ENCODE measurements at regions not wholly inside any gene's neighbourhood (a gene's known extent, or its start where the extent isn't known, plus 50 kb on each side); places are given as distances from the start of the nearest gene placed in this dataset.
"Not testable (repeated sequence)": the region's sequence is repeated elsewhere in the genome, so short reads cannot be mapped to it uniquely, and the experiment has no call there.

DNA sequence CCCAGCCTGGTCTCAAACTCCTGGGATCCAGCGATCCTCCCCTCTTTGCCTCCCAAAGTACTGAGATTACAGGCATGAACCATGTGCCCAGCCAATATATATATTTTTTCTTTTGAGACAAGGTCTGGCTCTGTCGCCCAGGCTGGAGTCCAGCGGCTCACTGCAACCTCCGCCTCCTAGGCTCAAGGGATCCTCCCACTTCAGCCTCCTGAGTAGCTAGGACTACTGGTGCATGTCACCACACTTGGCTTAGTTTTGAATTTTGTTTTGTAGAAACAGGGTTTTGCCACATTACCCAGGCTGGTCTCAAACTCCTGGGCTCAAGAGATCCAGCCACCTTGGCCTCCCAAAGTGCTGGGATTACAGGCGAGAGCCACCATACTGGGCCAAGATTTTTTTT lies 78.5 kb upstream of the ACBD5 start:
- not testable (repeated sequence) for H2BK120ac ChIP-seq (ENCODE audit: low read depth, low read length); DNase-seq; H4K8ac ChIP-seq (ENCODE audit: low read length); H2AFZ ChIP-seq (ENCODE audit: low read depth, low read length); H3K4me2 ChIP-seq (ENCODE audit: low read length, poor library complexity, severe bottlenecking); H3K18ac ChIP-seq (ENCODE audit: low read depth in 1 of 2, low read length in 2 of 2); H3K27me3 ChIP-seq (ENCODE audit: control insufficient read depth in 1 of 2, insufficient read depth in 1 of 2, low read length in 2 of 2); H3K9me3 ChIP-seq (ENCODE audit: control insufficient read depth, low read length); H3K4ac ChIP-seq (ENCODE audit: low read depth in 1 of 2, low read length in 2 of 2); H3K79me1 ChIP-seq (replicated peaks; ENCODE audit: low read length, poor library complexity, severe bottlenecking); H3K23ac ChIP-seq (ENCODE audit: low read length in 2 of 2); H2BK15ac ChIP-seq (ENCODE audit: low read depth, poor library complexity, severe bottlenecking); H2BK5ac ChIP-seq (ENCODE audit: low read depth, low read length, poor library complexity, severe bottlenecking); H3K36me3 ChIP-seq (ENCODE audit: control insufficient read depth in 1 of 2, insufficient read depth in 2 of 2, low read depth in 1 of 2, low read length in 2 of 2); H3K4me1 ChIP-seq (ENCODE audit: control insufficient read depth, insufficient read depth, low read depth, low read length); H2AK5ac ChIP-seq (ENCODE audit: low read length, severe bottlenecking); H3K27ac ChIP-seq (ENCODE audit: low read length, poor library complexity, severe bottlenecking); H4K91ac ChIP-seq (ENCODE audit: low read length); H2BK12ac ChIP-seq (ENCODE audit: low read length in 2 of 2); H3K14ac ChIP-seq (ENCODE audit: low read length in 2 of 2)
- Histone ChIP-seq H3K9ac (ENCODE audit: low read length) (peak overlapping the region; percentile 72), H3K4me3 (ENCODE audit: insufficient read depth in 1 of 2, low read depth in 1 of 2, low read length in 2 of 2) (peak overlapping the region in 1 of 2 experiments; percentile 68)
- 94% methylated on average over 5 of the region's 5 CpGs for WGBS

- H3K14ac ChIP-seq (ENCODE audit: low read length in 2 of 2); H3K18ac ChIP-seq (ENCODE audit: low read depth in 1 of 2, low read length in 2 of 2); H3K4me3 ChIP-seq (ENCODE audit: insufficient read depth in 1 of 2, low read depth in 1 of 2, low read length in 2 of 2); H3K23ac ChIP-seq (ENCODE audit: low read length in 2 of 2); H3K79me1 ChIP-seq (replicated peaks; ENCODE audit: low read length, poor library complexity, severe bottlenecking); H3K9me3 ChIP-seq (ENCODE audit: control insufficient read depth, low read length); DNase-seq; H2BK5ac ChIP-seq (ENCODE audit: low read depth, low read length, poor library complexity, severe bottlenecking); H4K8ac ChIP-seq (ENCODE audit: low read length); H3K36me3 ChIP-seq (ENCODE audit: control insufficient read depth in 1 of 2, insufficient read depth in 2 of 2, low read depth in 1 of 2, low read length in 2 of 2); H2AFZ ChIP-seq (ENCODE audit: low read depth, low read length); H2AK5ac ChIP-seq (ENCODE audit: low read length, severe bottlenecking); H3K4ac ChIP-seq (ENCODE audit: low read depth in 1 of 2, low read length in 2 of 2); H2BK120ac ChIP-seq (ENCODE audit: low read depth, low read length); H3K4me2 ChIP-seq (ENCODE audit: low read length, poor library complexity, severe bottlenecking); H3K27me3 ChIP-seq (ENCODE audit: control insufficient read depth in 1 of 2, insufficient read depth in 1 of 2, low read length in 2 of 2); H2BK12ac ChIP-seq (ENCODE audit: low read length in 2 of 2); H3K9ac ChIP-seq (ENCODE audit: low read length); H3K4me1 ChIP-seq (ENCODE audit: control insufficient read depth, insufficient read depth, low read depth, low read length); H3K27ac ChIP-seq (ENCODE audit: low read length, poor library complexity, severe bottlenecking); H4K91ac ChIP-seq (ENCODE audit: low read length); H2BK15ac ChIP-seq (ENCODE audit: low read depth, poor library complexity, severe bottlenecking): not testable (repeated sequence)
- WGBS: 55% methylated on average over 1 of the region's 2 CpGs
Measured at GRCh38 chr10:27315082-27315481, 74.5 kb upstream of the ACBD5 start.

GRCh38 chr10:27313586-27313985 lies 73.0 kb upstream of the ACBD5 start:
- H3K4me1 ChIP-seq (ENCODE audit: control insufficient read depth, insufficient read depth, low read depth, low read length); H2AFZ ChIP-seq (ENCODE audit: low read depth, low read length); H3K4me2 ChIP-seq (ENCODE audit: low read length, poor library complexity, severe bottlenecking); H3K79me1 ChIP-seq (replicated peaks; ENCODE audit: low read length, poor library complexity, severe bottlenecking); H3K4me3 ChIP-seq (ENCODE audit: insufficient read depth in 1 of 2, low read depth in 1 of 2, low read length in 2 of 2); H3K4ac ChIP-seq (ENCODE audit: low read depth in 1 of 2, low read length in 2 of 2); H4K8ac ChIP-seq (ENCODE audit: low read length); H3K14ac ChIP-seq (ENCODE audit: low read length in 2 of 2); H3K9me3 ChIP-seq (ENCODE audit: control insufficient read depth, low read length); H2BK5ac ChIP-seq (ENCODE audit: low read depth, low read length, poor library complexity, severe bottlenecking); H3K27me3 ChIP-seq (ENCODE audit: control insufficient read depth in 1 of 2, insufficient read depth in 1 of 2, low read length in 2 of 2); H4K91ac ChIP-seq (ENCODE audit: low read length); H3K9ac ChIP-seq (ENCODE audit: low read length); H2BK15ac ChIP-seq (ENCODE audit: low read depth, poor library complexity, severe bottlenecking); H2AK5ac ChIP-seq (ENCODE audit: low read length, severe bottlenecking); H3K23ac ChIP-seq (ENCODE audit: low read length in 2 of 2); H3K18ac ChIP-seq (ENCODE audit: low read depth in 1 of 2, low read length in 2 of 2); H2BK120ac ChIP-seq (ENCODE audit: low read depth, low read length); H3K36me3 ChIP-seq (ENCODE audit: control insufficient read depth in 1 of 2, insufficient read depth in 2 of 2, low read depth in 1 of 2, low read length in 2 of 2); H2BK12ac ChIP-seq (ENCODE audit: low read length in 2 of 2); DNase-seq: not testable (repeated sequence)
- 91% methylated on average over 2 of the region's 3 CpGs for WGBS
- peak overlapping the region; percentile 74 for H3K27ac ChIP-seq (ENCODE audit: low read length, poor library complexity, severe bottlenecking)

DNA sequence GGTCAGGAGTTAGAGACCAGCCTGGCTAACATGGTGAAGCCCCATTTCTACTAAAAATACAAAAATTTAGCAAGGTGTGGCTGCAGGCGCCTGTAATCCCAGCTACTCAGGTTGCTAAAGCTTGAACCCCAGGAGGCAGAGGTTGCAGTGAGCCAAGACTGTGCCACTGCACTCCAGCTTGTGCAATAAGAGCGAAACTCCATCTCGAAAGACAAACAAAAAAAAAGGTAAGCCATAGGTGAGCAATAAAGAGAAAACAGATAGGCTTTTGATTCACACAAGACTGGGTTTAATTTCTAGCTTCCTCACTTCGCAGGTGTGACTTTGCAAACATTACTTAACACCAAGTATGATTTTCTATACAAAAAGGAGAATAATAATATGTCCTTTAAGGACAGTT lies 72.3 kb upstream of the ACBD5 start:
- no peak for DNase-seq
- WGBS: 97% methylated on average over 3 of the region's 4 CpGs
- peaks cover 3% of the 10 kb centered on the region for H3K4me1 ChIP-seq (ENCODE audit: control insufficient read depth, insufficient read depth, low read depth, low read length)
- peak overlapping the region; percentile 92 for H2AK5ac ChIP-seq (ENCODE audit: low read length, severe bottlenecking)
- H2BK12ac ChIP-seq (ENCODE audit: low read length in 2 of 2): no peak overlapping the region
- no peak overlapping the region for H3K18ac ChIP-seq (ENCODE audit: low read depth in 1 of 2, low read length in 2 of 2)
- no peak overlapping the region for H2AFZ ChIP-seq (ENCODE audit: low read depth, low read length)
- no peak overlapping the region for H3K4me3 ChIP-seq (ENCODE audit: insufficient read depth in 1 of 2, low read depth in 1 of 2, low read length in 2 of 2)
- no peak overlapping the region for H2BK120ac ChIP-seq (ENCODE audit: low read depth, low read length)
- H3K4ac ChIP-seq (ENCODE audit: low read depth in 1 of 2, low read length in 2 of 2): no peak overlapping the region
- no peak overlapping the region for H2BK15ac ChIP-seq (ENCODE audit: low read depth, poor library complexity, severe bottlenecking)
- no peaks in the 10 kb centered on the region for H3K79me1 ChIP-seq (replicated peaks; ENCODE audit: low read length, poor library complexity, severe bottlenecking)
- no peak overlapping the region for H3K9ac ChIP-seq (ENCODE audit: low read length)
- no peak overlapping the region for H4K91ac ChIP-seq (ENCODE audit: low read length)
- H4K8ac ChIP-seq (ENCODE audit: low read length): no peak overlapping the region
- no peaks in the 10 kb centered on the region for H3K36me3 ChIP-seq (ENCODE audit: control insufficient read depth in 1 of 2, insufficient read depth in 2 of 2, low read depth in 1 of 2, low read length in 2 of 2)
- peak overlapping the region; percentile 32 for H3K27ac ChIP-seq (ENCODE audit: low read length, poor library complexity, severe bottlenecking)
- no peaks in the 10 kb centered on the region for H3K27me3 ChIP-seq (ENCODE audit: control insufficient read depth in 1 of 2, insufficient read depth in 1 of 2, low read length in 2 of 2)
- no peaks in the 10 kb centered on the region for H3K9me3 ChIP-seq (ENCODE audit: control insufficient read depth, low read length)
- H3K4me2 ChIP-seq (ENCODE audit: low read length, poor library complexity, severe bottlenecking): no peak overlapping the region
- no peak overlapping the region for H2BK5ac ChIP-seq (ENCODE audit: low read depth, low read length, poor library complexity, severe bottlenecking)
- H3K23ac ChIP-seq (ENCODE audit: low read length in 2 of 2): no peak overlapping the region
- no peak overlapping the region for H3K14ac ChIP-seq (ENCODE audit: low read length in 2 of 2)

Data from mesenchymal stem cell (in vitro differentiated cells and primary cell).